HG03196 (cell line): ENCODE measurements at regions not wholly inside any gene's neighbourhood (a gene's known extent, or its start where the extent isn't known, plus 50 kb on each side); places are given as distances from the start of the nearest gene placed in this dataset.
A peak's percentile ranks its signal among the peaks of the same experiment; 100 is the strongest.

ENCODE experiments used
- ATAC-seq: cut with Tn5 transposase; IDR thresholded peaks from one replicate; pipeline ENCODE4 v1.9.1; 2021; ENCODE audit not compliant: unreplicated experiment

- no peak for ATAC-seq
Observed at GRCh38 chr15:31239409-31239808, 87.2 kb upstream of the KLF13 start.

- no peak for ATAC-seq
Observed at GRCh38 chr15:31241888-31242522, 84.6 kb upstream of the KLF13 start.

- ATAC-seq = no peak
Observed at GRCh38 chr15:31243895-31244294, 82.7 kb upstream of the KLF13 start.

GRCh38 chr15:31245135-31245689 lies 81.4 kb upstream of the KLF13 start:
- ATAC-seq = no peak

- no peak for ATAC-seq
Observed at GRCh38 chr15:31245756-31246155, 80.9 kb upstream of the KLF13 start.

- no peak for ATAC-seq
Observed at GRCh38 chr15:31247404-31247803, 79.2 kb upstream of the KLF13 start.

- ATAC-seq = no peak
Observed at GRCh38 chr15:31248263-31248662, 78.4 kb upstream of the KLF13 start.

- no peak for ATAC-seq
Observed at GRCh38 chr15:31248951-31249350, 77.7 kb upstream of the KLF13 start.

- ATAC-seq = no peak
Observed at GRCh38 chr15:31250033-31250432, 76.6 kb upstream of the KLF13 start.

GRCh38 chr15:31251165-31251564 lies 75.5 kb upstream of the KLF13 start:
- no peak for ATAC-seq

GRCh38 chr15:31252171-31252785 lies 74.4 kb upstream of the KLF13 start:
- no peak for ATAC-seq

- no peak for ATAC-seq
Observed at GRCh38 chr15:31254431-31255175, 72.0 kb upstream of the KLF13 start.

GRCh38 chr15:31255176-31255510 lies 71.5 kb upstream of the KLF13 start:
- ATAC-seq = no peak

- peak; percentile 65 for ATAC-seq
Observed at GRCh38 chr15:31255732-31256377, 70.8 kb upstream of the KLF13 start.

- no peak for ATAC-seq
Observed at GRCh38 chr15:31256378-31257265, 70.0 kb upstream of the KLF13 start.

- no peak for ATAC-seq
Observed at GRCh38 chr15:31257286-31257685, 69.3 kb upstream of the KLF13 start.

- no peak for ATAC-seq
Observed at GRCh38 chr15:31258260-31258659, 68.4 kb upstream of the KLF13 start.

- ATAC-seq = no peak
Observed at GRCh38 chr15:31259562-31260252, 66.9 kb upstream of the KLF13 start.

GRCh38 chr15:31260646-31261265 lies 65.9 kb upstream of the KLF13 start:
- no peak for ATAC-seq
